H9 (cell line): ENCODE measurements at regions not wholly inside any gene's neighbourhood (a gene's known extent, or its start where the extent isn't known, plus 50 kb on each side); places are given as distances from the start of the nearest gene placed in this dataset.

Source experiments
- DNase-seq: peaks from one replicate; pipeline ENCODE4 v3.0.0-alpha.2; 2017
- H2AFZ ChIP-seq: one replicate; pipeline ENCODE4 v1.6.1; 2013; ENCODE audit warnings: mild to moderate bottlenecking, low read length, control low read depth, moderate library complexity
- H2AK5ac ChIP-seq: 2 replicates; pipeline ENCODE4 v1.6.1; 2013; ENCODE audit warnings: low read length, control low read depth, mixed read lengths; ENCODE audit not compliant: insufficient read length
- H2BK120ac ChIP-seq: one replicate; pipeline ENCODE4 v1.6.1; 2013; ENCODE audit warnings: low read depth, mild to moderate bottlenecking, low read length, control low read depth, inconsistent platforms; ENCODE audit not compliant: poor library complexity, severe bottlenecking
- H2BK12ac ChIP-seq: 2 replicates; pipeline ENCODE4 v1.6.1; 2013; ENCODE audit warnings: low read length, control low read depth, mixed read lengths, low read depth; ENCODE audit not compliant: insufficient read length
- H2BK15ac ChIP-seq: 2 replicates; pipeline ENCODE4 v1.6.1; 2013; ENCODE audit warnings: low read depth, low read length, control low read depth
- H2BK20ac ChIP-seq: one replicate; pipeline ENCODE4 v1.6.1; 2013; ENCODE audit warnings: low read depth, mild to moderate bottlenecking, low read length, control low read depth, inconsistent platforms; ENCODE audit not compliant: poor library complexity, severe bottlenecking
- H2BK5ac ChIP-seq: 2 replicates; pipeline ENCODE4 v1.6.1; 2013; ENCODE audit warnings: low read length, control low read depth, mixed read lengths; ENCODE audit not compliant: insufficient read length
- H3K14ac ChIP-seq: 2 replicates; pipeline ENCODE4 v1.6.1; 2013; ENCODE audit warnings: low read length, control low read depth; ENCODE audit not compliant: insufficient read depth
- H3K18ac ChIP-seq: 2 replicates; pipeline ENCODE4 v1.6.1; 2013; ENCODE audit warnings: low read depth, mild to moderate bottlenecking, mixed read lengths, low read length, control low read depth; ENCODE audit not compliant: insufficient read length
- H3K23ac ChIP-seq: 2 replicates; pipeline ENCODE4 v1.6.1; 2013; ENCODE audit warnings: low read length, control low read depth, mixed read lengths, low read depth; ENCODE audit not compliant: insufficient read length
- H3K23me2 ChIP-seq: 2 replicates; pipeline ENCODE4 v1.6.1; 2013; ENCODE audit warnings: low read depth, mild to moderate bottlenecking, mixed read lengths, low read length, control low read depth; ENCODE audit not compliant: insufficient read length, poor library complexity, severe bottlenecking
- H3K27ac ChIP-seq: 2 replicates; pipeline ENCODE4 v1.5.1; 2013; ENCODE audit warnings: low read length, control low read depth, mixed read lengths, low read depth; ENCODE audit not compliant: insufficient read length
- H3K27me3 ChIP-seq: 2 replicates; pipeline ENCODE4 v1.6.1; 2013; ENCODE audit warnings: low read length, control low read depth, inconsistent platforms; ENCODE audit not compliant: insufficient read depth
- H3K4ac ChIP-seq: 2 replicates; pipeline ENCODE4 v1.6.1; 2013; ENCODE audit warnings: low read depth, mild to moderate bottlenecking, control low read depth, inconsistent platforms, low read length, moderate library complexity
- H3K4me1 ChIP-seq: 2 replicates; pipeline ENCODE4 v1.6.1; 2013; ENCODE audit warnings: low read length, control low read depth, inconsistent platforms; ENCODE audit not compliant: insufficient read depth
- H3K4me2 ChIP-seq: 2 replicates; pipeline ENCODE4 v1.6.1; 2013; ENCODE audit warnings: low read length, control low read depth, mixed read lengths; ENCODE audit not compliant: insufficient read length, insufficient read depth
- H3K56ac ChIP-seq: 2 replicates; pipeline ENCODE4 v1.6.1; 2013; ENCODE audit warnings: low read depth, mild to moderate bottlenecking, mixed read lengths, low read length, control low read depth; ENCODE audit not compliant: insufficient read length
- H3K79me1 ChIP-seq: 2 replicates; pipeline ENCODE4 v1.6.1; 2013; ENCODE audit warnings: low read depth, mild to moderate bottlenecking, moderate library complexity, low read length, control low read depth, inconsistent platforms; ENCODE audit not compliant: insufficient read depth, poor library complexity, severe bottlenecking
- H3K79me2 ChIP-seq: 2 replicates; pipeline ENCODE4 v1.6.1; 2013; ENCODE audit warnings: low read length, control low read depth, inconsistent platforms; ENCODE audit not compliant: insufficient read depth
- H3K9ac ChIP-seq: 2 replicates; pipeline ENCODE4 v1.6.1; 2013; ENCODE audit warnings: low read length, control low read depth, mixed read lengths; ENCODE audit not compliant: insufficient read length; ENCODE audit errors: extremely low read depth
- H3K9me3 ChIP-seq: one replicate; pipeline ENCODE4 v1.6.1; 2013; ENCODE audit warnings: low read depth, low read length, inconsistent platforms; ENCODE audit not compliant: control insufficient read depth
- H3T11ph ChIP-seq: one replicate; pipeline ENCODE4 v1.6.1; 2013; ENCODE audit warnings: mild to moderate bottlenecking, low read length, control low read depth, inconsistent platforms
- H4K20me1 ChIP-seq: one replicate; pipeline ENCODE4 v1.6.1; 2013; ENCODE audit not compliant: control insufficient read depth, insufficient read length, insufficient read depth
- H4K5ac ChIP-seq: 2 replicates; pipeline ENCODE4 v1.6.1; 2013; ENCODE audit warnings: low read depth, mild to moderate bottlenecking, mixed read lengths, low read length, control low read depth; ENCODE audit not compliant: insufficient read length
- H4K8ac ChIP-seq: replicated peaks from 2 replicates; pipeline ENCODE4 v1.6.1; 2013; ENCODE audit warnings: low read length, control low read depth, mixed read lengths, low read depth; ENCODE audit not compliant: insufficient read length
- H4K91ac ChIP-seq: 2 replicates; pipeline ENCODE4 v1.6.1; 2013; ENCODE audit warnings: low read depth, mild to moderate bottlenecking, moderate library complexity, mixed read lengths, low read length, control low read depth; ENCODE audit not compliant: insufficient read length
- H3K27ac Mint-ChIP-seq, 3 experiments: 2 replicates in 2 of 3; 3 replicates in 1 of 3; pipeline ENCODE4 v1.8.0; 2020 to 2021; ENCODE audit warnings: mixed read lengths in 3 of 3, mild to moderate bottlenecking in 1 of 3, moderate library complexity in 1 of 3
- H3K27me3 Mint-ChIP-seq: 2 replicates; pipeline ENCODE4 v1.8.0; 2021; ENCODE audit warnings: low read depth, mild to moderate bottlenecking, moderate library complexity, mixed read lengths
- H3K36me3 Mint-ChIP-seq, 3 experiments: 2 replicates in 2 of 3; 3 replicates in 1 of 3; pipeline ENCODE4 v1.8.0; 2020 to 2021; ENCODE audit warnings: low read depth in 3 of 3, mixed read lengths in 3 of 3; ENCODE audit not compliant: insufficient read depth in 1 of 3
- H3K4me1 Mint-ChIP-seq, 2 experiments: 2 replicates each; pipeline ENCODE4 v1.8.0; 2020; ENCODE audit warnings: mixed read lengths in 2 of 2
- H3K4me3 Mint-ChIP-seq, 2 experiments: 2 replicates in 1 of 2; 3 replicates in 1 of 2; pipeline ENCODE4 v1.8.0; 2020 to 2021; ENCODE audit warnings: mild to moderate bottlenecking in 2 of 2, mixed read lengths in 2 of 2, moderate library complexity in 1 of 2
- H3K9me3 Mint-ChIP-seq, 2 experiments: 2 replicates in 1 of 2; 3 replicates in 1 of 2; pipeline ENCODE4 v1.8.0; 2020; ENCODE audit warnings: mild to moderate bottlenecking in 2 of 2, mixed read lengths in 2 of 2, moderate library complexity in 1 of 2
- WGBS: extraction: QIAGEN DNeasy Blood & Tissue Kit; methylation state at CpG from one replicate; pipeline ENCODE4 v1.1.7; 2013; ENCODE audit warnings: missing lambda C conversion rate, low lambda C conversion rate, mixed read lengths; ENCODE audit not compliant: insufficient read length; ENCODE audit errors: extremely low coverage; 5-methylcytosine and 5-hydroxymethylcytosine counted together
- TF ChIP-seq, protein P1 (sequence below): fragments of 200-600 bp; sonication (generic); conservative IDR thresholded peaks from 3 replicates; pipeline ENCODE4 v1.8.0; 2021; ENCODE audit warnings: antibody characterized with exemption, mild to moderate bottlenecking

- no peak overlapping the region for H3K18ac ChIP-seq
- H2BK5ac ChIP-seq: no peak overlapping the region
- H3K14ac ChIP-seq: no peak overlapping the region
- H2BK20ac ChIP-seq: no peak overlapping the region
- no peak overlapping the region for H3K4me2 ChIP-seq
- no peak overlapping the region for H4K8ac ChIP-seq
- H3K56ac ChIP-seq: no peak overlapping the region
- H3K23ac ChIP-seq: no peak overlapping the region
- DNase-seq: no peak
- H2BK15ac ChIP-seq: no peak overlapping the region
- TF ChIP-seq, protein P1, sequence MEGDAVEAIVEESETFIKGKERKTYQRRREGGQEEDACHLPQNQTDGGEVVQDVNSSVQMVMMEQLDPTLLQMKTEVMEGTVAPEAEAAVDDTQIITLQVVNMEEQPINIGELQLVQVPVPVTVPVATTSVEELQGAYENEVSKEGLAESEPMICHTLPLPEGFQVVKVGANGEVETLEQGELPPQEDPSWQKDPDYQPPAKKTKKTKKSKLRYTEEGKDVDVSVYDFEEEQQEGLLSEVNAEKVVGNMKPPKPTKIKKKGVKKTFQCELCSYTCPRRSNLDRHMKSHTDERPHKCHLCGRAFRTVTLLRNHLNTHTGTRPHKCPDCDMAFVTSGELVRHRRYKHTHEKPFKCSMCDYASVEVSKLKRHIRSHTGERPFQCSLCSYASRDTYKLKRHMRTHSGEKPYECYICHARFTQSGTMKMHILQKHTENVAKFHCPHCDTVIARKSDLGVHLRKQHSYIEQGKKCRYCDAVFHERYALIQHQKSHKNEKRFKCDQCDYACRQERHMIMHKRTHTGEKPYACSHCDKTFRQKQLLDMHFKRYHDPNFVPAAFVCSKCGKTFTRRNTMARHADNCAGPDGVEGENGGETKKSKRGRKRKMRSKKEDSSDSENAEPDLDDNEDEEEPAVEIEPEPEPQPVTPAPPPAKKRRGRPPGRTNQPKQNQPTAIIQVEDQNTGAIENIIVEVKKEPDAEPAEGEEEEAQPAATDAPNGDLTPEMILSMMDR: no peak
- no peak overlapping the region for H3K27ac ChIP-seq
- no peaks in the 10 kb centered on the region for H3K79me1 ChIP-seq
- Mint-ChIP-seq H3K4me1 (peaks cover 5 to 6% of the 10 kb centered on the region in 2 experiments), H3K27me3 (peaks cover 4% of the 10 kb centered on the region; the same call in 1 of the 2 replicates), H3K9me3 (no peaks in the 10 kb centered on the region), H3K4me3 (no peak overlapping the region), H3K36me3 (no peaks in the 10 kb centered on the region), H3K27ac (no peak overlapping the region)
- H3K9ac ChIP-seq: no peak overlapping the region
- H4K5ac ChIP-seq: no peak overlapping the region
- H3K27me3 ChIP-seq: no peaks in the 10 kb centered on the region
- H3K4me1 ChIP-seq: no peaks in the 10 kb centered on the region
- no peaks in the 10 kb centered on the region for H4K20me1 ChIP-seq
- no peak overlapping the region for H4K91ac ChIP-seq
- no CpG with 5 or more reads among the region's 11 CpGs for WGBS
- H2AK5ac ChIP-seq: no peak overlapping the region
- H3K23me2 ChIP-seq: no peaks in the 10 kb centered on the region
- H3K4ac ChIP-seq: no peak overlapping the region
- H2BK120ac ChIP-seq: no peak overlapping the region
- no peak overlapping the region for H2BK12ac ChIP-seq
- no peaks in the 10 kb centered on the region for H3K9me3 ChIP-seq
- no peak overlapping the region for H3T11ph ChIP-seq
- no peaks in the 10 kb centered on the region; the same call in 1 of the 2 replicates for H3K79me2 ChIP-seq
- no peak overlapping the region for H2AFZ ChIP-seq
Observed at GRCh38 chr6:878179-878578, 185.2 kb upstream of the EXOC2 start.
